GM12864 (cell line): ENCODE measurements at regions not wholly inside any gene's neighbourhood (a gene's known extent, or its start where the extent isn't known, plus 50 kb on each side); places are given as distances from the start of the nearest gene placed in this dataset.

Experiments
- DNase-seq: peaks from one replicate; pipeline ENCODE4 v3.0.0-alpha.2; 2011; ENCODE audit warnings: low read depth
- H3K4me3 ChIP-seq: 2 replicates; pipeline ENCODE4 v1.5.1; 2011; ENCODE audit warnings: mild to moderate bottlenecking, low read depth, low read length, control low read depth
- CTCF ChIP-seq: IDR thresholded peaks from 2 replicates; pipeline ENCODE4 v1.5.1; 2011; ENCODE audit warnings: low read depth, mild to moderate bottlenecking, moderate library complexity, low read length, control low read depth, inconsistent platforms; ENCODE audit errors: missing control alignments

- no peak for TF ChIP-seq CTCF
- no peak overlapping the region for H3K4me3 ChIP-seq
- no peak for DNase-seq
Measured at GRCh38 chr14:38350102-38350501, 94.2 kb upstream of the CLEC14A start.

DNA sequence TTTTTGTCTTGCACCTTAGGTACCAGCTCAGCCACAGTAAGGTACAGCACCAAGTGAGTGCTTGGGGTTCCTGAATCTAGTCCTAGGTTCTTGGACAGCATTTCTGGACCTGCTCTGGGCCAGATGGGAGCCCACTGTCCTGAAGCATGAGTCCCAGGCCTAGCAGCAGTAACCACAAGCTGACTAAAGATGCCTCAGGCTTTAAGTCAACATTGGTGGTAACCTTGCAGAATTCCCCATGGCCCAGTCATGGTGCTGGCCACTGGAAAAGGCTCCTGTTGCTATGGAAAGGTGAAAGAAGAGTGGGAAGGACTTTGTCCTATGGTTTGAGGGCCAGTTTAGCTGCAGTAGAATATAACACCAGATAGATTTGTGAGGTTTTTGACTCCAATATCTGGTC, 86.9 kb upstream of the CLEC14A start:
- TF ChIP-seq CTCF = no peak
- DNase-seq = no peak
- H3K4me3 ChIP-seq = no peak overlapping the region

DNA sequence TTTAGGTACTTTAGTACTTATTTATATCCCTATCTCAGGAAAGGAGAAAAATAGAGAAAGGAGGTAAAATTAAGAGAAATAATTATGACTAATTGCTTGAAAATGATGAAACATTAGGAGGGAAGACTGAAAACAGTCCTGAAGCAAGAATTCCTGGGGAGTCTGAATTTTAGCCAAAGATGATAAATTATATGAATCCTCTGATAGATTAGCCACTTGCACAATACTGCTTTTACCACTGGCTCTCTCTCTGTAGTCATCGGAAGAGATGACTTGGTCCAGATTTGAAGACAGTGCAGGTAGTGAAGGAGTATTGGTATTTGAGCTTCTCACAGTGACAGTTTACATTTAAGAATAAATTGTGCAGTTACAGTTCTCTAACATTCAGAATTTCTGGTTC, 83.8 kb upstream of the CLEC14A start:
- DNase-seq = no peak
- no peak for TF ChIP-seq CTCF
- no peak overlapping the region for H3K4me3 ChIP-seq

- DNase-seq = no peak
- no peak for TF ChIP-seq CTCF
- no peak overlapping the region for H3K4me3 ChIP-seq
Measured at GRCh38 chr14:38336298-38336697, 80.4 kb upstream of the CLEC14A start.

- no peak for TF ChIP-seq CTCF
- DNase-seq = no peak
- H3K4me3 ChIP-seq = no peak overlapping the region
Measured at GRCh38 chr14:38330275-38330674, 74.4 kb upstream of the CLEC14A start.

DNA sequence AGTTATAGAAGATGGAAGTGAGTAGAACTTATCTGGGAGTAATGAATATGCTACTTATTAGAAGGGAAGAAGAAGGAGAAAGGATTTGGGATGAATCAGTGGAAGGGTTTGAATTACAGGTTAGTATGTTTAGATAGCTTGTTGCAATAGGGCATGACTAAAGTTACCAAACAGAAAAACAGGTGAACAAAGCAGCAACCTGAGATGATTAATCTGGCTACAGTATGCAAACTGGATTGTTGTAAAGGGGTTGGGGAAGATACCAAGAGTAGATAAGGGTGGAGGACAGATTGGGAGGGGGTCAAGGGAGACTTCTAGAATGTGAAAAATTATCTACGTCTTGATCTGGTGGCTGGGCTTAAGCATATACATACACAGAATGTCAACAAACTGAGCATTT, 73.4 kb upstream of the CLEC14A start:
- no peak for DNase-seq
- H3K4me3 ChIP-seq = no peak overlapping the region
- TF ChIP-seq CTCF = no peak

DNA sequence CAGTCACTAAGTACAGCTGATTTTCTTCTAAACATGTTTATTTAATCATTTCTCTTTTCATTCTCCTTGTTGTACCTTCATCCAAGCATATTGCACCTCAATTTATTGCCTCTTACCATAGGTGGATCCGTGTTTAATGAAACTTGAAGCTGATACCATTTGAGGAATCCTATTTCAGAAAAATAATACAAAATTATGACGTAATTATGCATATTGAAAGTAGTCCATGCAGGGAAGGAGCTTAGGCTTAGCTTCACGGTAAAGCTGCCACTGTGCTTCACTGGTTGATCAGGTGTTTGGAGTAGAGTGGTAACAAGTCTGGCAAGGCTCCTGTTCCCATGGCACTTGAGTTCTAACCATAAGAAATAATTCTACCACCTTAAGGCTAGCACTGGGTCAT, 61.0 kb upstream of the CLEC14A start:
- H3K4me3 ChIP-seq = no peak overlapping the region
- DNase-seq = no peak
- no peak for TF ChIP-seq CTCF
